ENCODE measurements at regions not wholly inside any gene's neighbourhood (a gene's known extent, or its start where the extent isn't known, plus 50 kb on each side); places are given as distances from the start of the nearest gene placed in this dataset.

DNA sequence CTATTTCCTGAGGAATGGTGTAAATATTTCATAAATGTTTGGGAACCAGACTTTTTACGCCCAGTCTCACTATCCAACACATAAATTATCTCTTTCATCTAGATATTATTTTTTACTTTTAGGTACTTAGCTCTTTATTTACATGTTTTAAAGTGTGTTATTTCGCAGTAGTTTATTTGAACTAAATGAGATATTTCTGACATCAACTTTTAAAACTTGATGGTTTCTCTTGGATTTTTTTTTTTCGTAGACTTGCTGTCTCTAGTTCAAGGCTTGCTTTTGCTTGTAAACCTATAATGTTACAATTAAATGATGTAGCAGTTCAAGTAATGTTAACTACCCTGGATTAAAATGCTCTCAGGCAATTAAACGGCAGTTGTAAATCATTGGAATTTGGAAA lies 241.7 kb upstream of the PDE3A start:
- no peak for TF ChIP-seq EZH2phosphoT487 (IDR thresholded peaks at IDR 0.05; ENCODE audit: low read depth)
- TF ChIP-seq, protein P1, sequence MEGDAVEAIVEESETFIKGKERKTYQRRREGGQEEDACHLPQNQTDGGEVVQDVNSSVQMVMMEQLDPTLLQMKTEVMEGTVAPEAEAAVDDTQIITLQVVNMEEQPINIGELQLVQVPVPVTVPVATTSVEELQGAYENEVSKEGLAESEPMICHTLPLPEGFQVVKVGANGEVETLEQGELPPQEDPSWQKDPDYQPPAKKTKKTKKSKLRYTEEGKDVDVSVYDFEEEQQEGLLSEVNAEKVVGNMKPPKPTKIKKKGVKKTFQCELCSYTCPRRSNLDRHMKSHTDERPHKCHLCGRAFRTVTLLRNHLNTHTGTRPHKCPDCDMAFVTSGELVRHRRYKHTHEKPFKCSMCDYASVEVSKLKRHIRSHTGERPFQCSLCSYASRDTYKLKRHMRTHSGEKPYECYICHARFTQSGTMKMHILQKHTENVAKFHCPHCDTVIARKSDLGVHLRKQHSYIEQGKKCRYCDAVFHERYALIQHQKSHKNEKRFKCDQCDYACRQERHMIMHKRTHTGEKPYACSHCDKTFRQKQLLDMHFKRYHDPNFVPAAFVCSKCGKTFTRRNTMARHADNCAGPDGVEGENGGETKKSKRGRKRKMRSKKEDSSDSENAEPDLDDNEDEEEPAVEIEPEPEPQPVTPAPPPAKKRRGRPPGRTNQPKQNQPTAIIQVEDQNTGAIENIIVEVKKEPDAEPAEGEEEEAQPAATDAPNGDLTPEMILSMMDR (IDR thresholded peaks at IDR 0.05; ENCODE audit: low read depth, low read length) = no peak
- H3K27me3 ChIP-seq (ENCODE audit: low read depth, low read length) = no peaks in the 10 kb centered on the region
- peaks cover 8% of the 10 kb centered on the region for H3K4me1 ChIP-seq (ENCODE audit: low read length)
- H3K4me2 ChIP-seq (ENCODE audit: low read length) = no peak overlapping the region
- H4K20me1 ChIP-seq (ENCODE audit: insufficient read depth, low read length) = no peaks in the 10 kb centered on the region
- H3K4me3 ChIP-seq (ENCODE audit: low read length) = no peak overlapping the region
- H2AFZ ChIP-seq (ENCODE audit: low read depth, low read length) = no peak overlapping the region
- no peak overlapping the region for H3K9ac ChIP-seq (ENCODE audit: low read length)
- H3K79me2 ChIP-seq (ENCODE audit: low read length) = no peaks in the 10 kb centered on the region
- H3K27ac ChIP-seq (ENCODE audit: low read length) = no peak overlapping the region
- no peaks in the 10 kb centered on the region for H3K36me3 ChIP-seq (replicated peaks; ENCODE audit: low read depth, low read length)
- no peaks in the 10 kb centered on the region for H3K9me3 ChIP-seq (ENCODE audit: insufficient read depth, low read length)

DNA sequence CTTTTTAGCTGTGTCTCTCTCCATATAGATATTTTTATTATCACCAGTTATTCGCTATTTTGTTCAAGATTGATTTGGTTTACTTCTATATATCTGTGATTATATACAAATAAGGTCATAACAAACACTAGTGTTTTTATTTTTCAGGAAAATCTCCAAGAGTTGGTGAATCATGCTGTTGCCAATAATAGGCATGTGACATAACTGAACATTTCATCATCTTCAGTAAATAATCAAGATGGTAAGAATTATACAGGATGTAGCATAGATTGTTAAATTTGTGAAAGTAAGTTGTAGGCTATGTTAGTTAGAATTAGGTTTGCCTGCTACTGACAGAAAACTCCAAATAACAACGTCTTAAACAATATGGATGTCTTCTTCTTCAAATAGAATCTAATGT lies 240.9 kb upstream of the PDE3A start:
- Histone ChIP-seq H3K27me3 (ENCODE audit: low read depth, low read length) (no peaks in the 10 kb centered on the region), H3K36me3 (replicated peaks; ENCODE audit: low read depth, low read length) (no peaks in the 10 kb centered on the region), H3K4me1 (ENCODE audit: low read length) (peaks cover 6% of the 10 kb centered on the region), H3K27ac (ENCODE audit: low read length) (no peak overlapping the region), H3K4me2 (ENCODE audit: low read length) (no peak overlapping the region), H2AFZ (ENCODE audit: low read depth, low read length) (no peak overlapping the region), H3K9me3 (ENCODE audit: insufficient read depth, low read length) (no peaks in the 10 kb centered on the region), H4K20me1 (ENCODE audit: insufficient read depth, low read length) (no peaks in the 10 kb centered on the region), H3K79me2 (ENCODE audit: low read length) (no peaks in the 10 kb centered on the region), H3K4me3 (ENCODE audit: low read length) (no peak overlapping the region), H3K9ac (ENCODE audit: low read length) (no peak overlapping the region)
- TF ChIP-seq EZH2phosphoT487 (IDR thresholded peaks at IDR 0.05; ENCODE audit: low read depth) = no peak
- TF ChIP-seq, protein P1 (IDR thresholded peaks at IDR 0.05; ENCODE audit: low read depth, low read length) = no peak

DNA sequence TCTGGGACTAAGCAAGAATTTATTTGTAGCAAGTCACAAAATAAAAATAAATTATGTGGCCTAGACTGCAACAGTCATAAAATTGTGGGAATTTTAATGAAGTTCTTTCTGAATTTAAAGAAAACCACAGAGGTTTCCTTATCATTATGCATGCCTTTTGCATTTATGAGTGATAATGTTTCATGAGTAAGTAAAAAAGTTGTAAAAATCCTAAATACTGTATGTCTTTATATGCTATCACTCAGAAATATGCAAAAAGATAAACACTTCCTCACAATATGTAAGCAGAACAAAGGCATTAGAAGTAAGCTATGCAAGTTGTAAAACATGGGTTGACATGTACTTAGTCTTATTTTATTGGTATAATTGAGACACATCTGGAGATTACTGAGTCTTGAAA lies 239.4 kb upstream of the PDE3A start:
- H3K9me3 ChIP-seq (ENCODE audit: insufficient read depth, low read length) = no peaks in the 10 kb centered on the region
- no peaks in the 10 kb centered on the region for H3K27me3 ChIP-seq (ENCODE audit: low read depth, low read length)
- no peaks in the 10 kb centered on the region for H3K79me2 ChIP-seq (ENCODE audit: low read length)
- no peak overlapping the region for H3K4me3 ChIP-seq (ENCODE audit: low read length)
- H3K4me1 ChIP-seq (ENCODE audit: low read length) = no peaks in the 10 kb centered on the region
- H4K20me1 ChIP-seq (ENCODE audit: insufficient read depth, low read length) = no peaks in the 10 kb centered on the region
- H3K9ac ChIP-seq (ENCODE audit: low read length) = no peak overlapping the region
- no peaks in the 10 kb centered on the region for H3K36me3 ChIP-seq (replicated peaks; ENCODE audit: low read depth, low read length)
- no peak overlapping the region for H3K27ac ChIP-seq (ENCODE audit: low read length)
- H3K4me2 ChIP-seq (ENCODE audit: low read length) = no peak overlapping the region
- TF ChIP-seq, protein P1 (IDR thresholded peaks at IDR 0.05; ENCODE audit: low read depth, low read length) = no peak
- TF ChIP-seq EZH2phosphoT487 (IDR thresholded peaks at IDR 0.05; ENCODE audit: low read depth) = no peak
- H2AFZ ChIP-seq (ENCODE audit: low read depth, low read length) = no peak overlapping the region

DNA sequence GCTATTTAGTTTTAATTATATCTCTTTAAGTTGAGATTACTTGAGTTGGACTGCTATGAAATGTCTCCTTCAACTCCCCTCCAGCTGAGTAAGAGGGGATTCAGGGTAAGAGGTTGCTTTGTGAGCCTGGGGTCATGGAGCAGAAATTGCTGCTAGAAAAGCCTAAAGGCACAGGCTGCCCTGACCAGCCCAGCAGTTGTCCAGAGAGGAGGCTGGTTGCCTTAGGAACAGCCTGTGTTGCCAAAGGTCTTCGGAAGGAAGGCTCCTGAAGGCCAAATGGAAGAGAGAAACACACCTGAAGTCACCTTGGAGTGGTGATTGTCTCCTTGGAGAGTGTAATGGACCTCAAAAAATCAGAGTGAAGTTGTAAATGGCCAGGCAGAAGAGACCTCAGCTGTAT lies 235.5 kb upstream of the PDE3A start:
- Histone ChIP-seq H4K20me1 (ENCODE audit: insufficient read depth, low read length) (no peaks in the 10 kb centered on the region), H3K9ac (ENCODE audit: low read length) (no peak overlapping the region), H3K4me2 (ENCODE audit: low read length) (no peak overlapping the region), H3K27me3 (ENCODE audit: low read depth, low read length) (no peaks in the 10 kb centered on the region), H3K4me1 (ENCODE audit: low read length) (no peaks in the 10 kb centered on the region), H3K4me3 (ENCODE audit: low read length) (no peak overlapping the region), H3K27ac (ENCODE audit: low read length) (no peak overlapping the region), H2AFZ (ENCODE audit: low read depth, low read length) (peak overlapping the region; percentile 88), H3K79me2 (ENCODE audit: low read length) (no peaks in the 10 kb centered on the region), H3K36me3 (replicated peaks; ENCODE audit: low read depth, low read length) (no peaks in the 10 kb centered on the region), H3K9me3 (ENCODE audit: insufficient read depth, low read length) (no peaks in the 10 kb centered on the region)
- no peak for TF ChIP-seq EZH2phosphoT487 (IDR thresholded peaks at IDR 0.05; ENCODE audit: low read depth)
- TF ChIP-seq, protein P1 (IDR thresholded peaks at IDR 0.05; ENCODE audit: low read depth, low read length) = no peak

Measured in OCI-LY3 (cell line).